HG03066 (cell line): ENCODE measurements at regions not wholly inside any gene's neighbourhood (a gene's known extent, or its start where the extent isn't known, plus 50 kb on each side); places are given as distances from the start of the nearest gene placed in this dataset.
"Not testable (repeated sequence)": the region's sequence is repeated elsewhere in the genome, so short reads cannot be mapped to it uniquely, and the experiment has no call there.

Source experiments
- ATAC-seq: cut with Tn5 transposase; IDR thresholded peaks from one replicate; pipeline ENCODE4 v1.9.1; 2021; ENCODE audit warnings: low read depth; ENCODE audit not compliant: unreplicated experiment

DNA sequence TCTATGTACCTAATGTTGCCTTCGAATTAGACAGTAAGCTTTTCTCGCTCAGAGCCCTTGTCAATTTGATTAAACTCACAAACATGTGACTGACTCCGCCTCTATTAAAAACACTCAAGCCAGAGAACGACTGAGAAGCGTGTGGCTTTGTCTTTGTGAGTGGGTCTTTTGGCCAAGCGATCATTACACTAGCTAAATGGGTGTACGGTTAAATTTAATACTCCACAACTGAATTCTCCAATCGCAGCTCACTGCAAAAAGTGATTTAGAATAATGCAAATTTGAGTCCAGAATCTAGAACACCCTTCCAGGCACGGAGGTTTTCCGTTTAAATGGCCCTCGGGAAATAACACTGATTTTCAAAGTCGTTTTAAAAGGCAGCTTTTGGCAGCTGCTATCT is 253.7 kb downstream of the EFCAB11 start:
- ATAC-seq: no peak

DNA sequence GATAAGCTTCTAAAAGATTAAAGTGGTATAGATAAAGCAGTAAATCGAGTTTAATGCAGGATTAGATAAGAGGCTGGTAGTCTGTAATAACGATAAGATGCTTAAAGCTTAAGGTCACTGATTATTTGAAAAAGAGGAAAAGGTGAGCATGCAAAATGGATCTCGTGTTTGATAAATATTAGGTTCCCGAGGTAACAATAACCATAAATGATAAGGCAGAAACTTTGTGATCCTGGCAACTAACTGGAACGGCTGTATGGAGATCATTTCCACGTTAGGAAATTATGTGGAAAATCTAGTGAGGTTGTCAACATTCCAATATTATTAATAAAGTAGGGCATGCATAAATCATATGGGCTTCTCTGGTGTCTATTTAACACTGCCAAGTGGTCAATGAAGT is 255.5 kb downstream of the EFCAB11 start:
- no peak for ATAC-seq

DNA sequence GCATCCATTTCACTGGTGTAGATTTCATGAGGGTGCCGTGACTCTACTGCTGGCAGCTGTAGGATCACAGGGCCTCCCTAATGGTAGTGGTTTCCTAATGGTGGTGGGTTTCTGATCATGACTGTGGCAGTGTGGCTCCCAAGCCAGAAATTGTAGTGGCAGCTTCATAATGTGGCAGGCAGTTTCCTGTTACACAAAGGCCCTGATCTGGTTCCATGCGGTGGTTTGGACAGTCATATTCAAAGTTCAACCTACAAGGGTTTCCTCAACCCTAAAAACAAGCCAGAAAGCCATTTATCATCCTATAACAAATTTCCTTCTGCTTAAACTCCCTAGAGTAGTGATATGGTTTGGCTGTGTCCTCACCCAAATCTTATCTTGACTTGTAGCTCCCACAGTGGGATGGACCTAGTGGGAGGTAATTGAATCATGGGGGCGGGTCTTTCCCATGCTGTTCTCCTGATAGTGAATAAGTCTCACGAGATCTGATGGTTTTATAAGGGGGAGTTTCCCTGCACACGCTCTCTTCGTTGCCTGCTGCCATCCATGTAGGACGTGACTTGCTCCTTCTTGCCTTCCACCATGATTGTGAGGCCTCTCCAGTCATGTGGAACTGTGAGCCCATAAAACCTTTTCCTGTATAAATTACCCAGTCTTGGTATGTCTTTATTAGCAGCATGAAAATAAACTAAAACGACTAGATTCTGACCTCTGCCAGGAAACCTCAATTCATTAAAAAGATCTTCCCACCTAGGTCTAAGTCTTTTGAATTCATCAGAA is 257.1 kb downstream of the EFCAB11 start:
- no peak for ATAC-seq

DNA sequence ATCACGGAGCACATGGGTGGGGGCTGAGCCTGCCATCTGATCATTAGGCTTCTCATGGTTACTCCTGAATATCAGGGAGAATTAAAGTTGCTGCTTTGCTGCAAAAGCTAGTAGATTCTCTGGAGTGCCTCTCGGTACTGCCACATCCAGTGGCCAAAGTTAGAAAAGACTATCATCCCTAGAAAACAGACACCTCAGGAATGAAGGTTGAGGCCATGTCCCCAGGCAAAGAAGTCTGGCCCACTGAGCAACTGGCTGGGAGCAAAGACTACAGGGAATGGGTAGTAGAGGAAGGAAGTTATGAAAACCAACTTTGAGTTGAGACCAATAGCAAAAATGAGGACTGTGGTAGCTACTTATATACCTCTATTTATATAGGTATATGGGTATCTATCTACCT is 258.7 kb downstream of the EFCAB11 start:
- ATAC-seq: no peak

DNA sequence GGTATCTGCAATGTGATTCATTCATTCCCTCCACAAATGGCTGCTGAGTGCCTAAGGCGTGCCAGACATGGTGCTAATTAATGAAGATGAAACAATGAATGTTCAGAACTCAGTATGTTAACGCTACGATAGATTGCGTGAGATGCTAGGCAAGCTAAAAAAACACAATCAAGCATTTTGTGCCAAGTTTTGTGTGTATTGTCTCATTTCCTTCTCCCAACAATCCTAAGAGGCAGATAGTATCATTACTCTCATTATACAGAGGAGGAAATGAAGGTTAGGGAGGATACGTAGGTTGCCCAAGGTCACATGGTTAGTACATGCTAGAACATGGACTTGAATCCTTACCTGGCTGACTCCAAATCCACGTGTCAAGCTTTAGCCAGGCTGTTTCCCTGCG is 264.4 kb downstream of the EFCAB11 start:
- ATAC-seq: no peak

DNA sequence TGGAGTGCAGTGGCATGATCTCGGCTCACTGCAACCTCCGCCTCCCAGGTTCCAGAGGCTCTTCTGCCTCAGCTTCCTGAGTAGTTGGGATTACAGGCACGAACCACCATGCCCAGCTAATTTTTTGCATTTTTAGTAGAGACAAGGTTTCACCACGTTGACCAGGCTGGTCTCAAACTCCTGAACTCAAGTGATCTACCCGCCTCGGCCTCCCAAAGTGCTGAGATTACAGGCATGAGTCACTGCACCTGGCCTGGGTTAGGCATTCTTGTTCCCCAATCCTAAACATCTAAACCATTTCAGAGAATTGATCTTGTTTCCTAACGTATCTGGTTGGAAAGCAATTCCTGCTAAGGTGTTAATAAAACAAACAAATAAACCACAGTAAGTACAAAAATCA is 264.8 kb downstream of the EFCAB11 start:
- not testable (repeated sequence) for ATAC-seq

DNA sequence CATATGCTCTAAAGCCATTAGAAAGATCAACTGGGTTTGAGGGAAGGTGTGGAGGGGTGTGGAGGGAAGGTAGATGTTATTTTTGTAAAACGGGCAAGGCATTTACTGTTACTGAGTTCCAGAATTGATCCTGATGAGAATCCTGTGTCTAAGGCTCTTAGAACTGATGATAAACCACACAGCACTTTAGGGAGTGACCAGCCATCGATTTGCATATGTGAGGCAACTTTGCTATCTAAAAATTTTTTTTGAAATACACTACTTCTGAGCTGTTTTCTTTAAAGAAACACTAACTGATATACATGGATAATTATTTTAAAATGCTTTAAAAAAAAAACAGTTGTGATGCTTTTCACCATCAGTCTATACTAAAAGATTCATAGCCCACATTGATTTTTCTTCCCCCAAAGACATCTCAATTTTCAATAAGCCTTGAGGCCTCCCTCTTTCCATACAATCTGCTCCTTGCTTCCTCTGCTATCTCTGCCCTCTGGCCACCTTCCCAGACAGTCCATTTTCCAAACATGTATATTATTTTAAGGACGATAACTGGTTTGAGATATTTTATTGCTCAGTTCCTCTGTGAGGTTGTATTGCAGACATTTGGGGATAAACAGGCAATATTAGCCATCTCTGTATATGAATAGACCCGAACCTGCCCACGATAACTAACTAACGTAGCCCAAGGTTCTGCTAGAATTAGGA is 265.9 kb downstream of the EFCAB11 start:
- ATAC-seq: no peak

DNA sequence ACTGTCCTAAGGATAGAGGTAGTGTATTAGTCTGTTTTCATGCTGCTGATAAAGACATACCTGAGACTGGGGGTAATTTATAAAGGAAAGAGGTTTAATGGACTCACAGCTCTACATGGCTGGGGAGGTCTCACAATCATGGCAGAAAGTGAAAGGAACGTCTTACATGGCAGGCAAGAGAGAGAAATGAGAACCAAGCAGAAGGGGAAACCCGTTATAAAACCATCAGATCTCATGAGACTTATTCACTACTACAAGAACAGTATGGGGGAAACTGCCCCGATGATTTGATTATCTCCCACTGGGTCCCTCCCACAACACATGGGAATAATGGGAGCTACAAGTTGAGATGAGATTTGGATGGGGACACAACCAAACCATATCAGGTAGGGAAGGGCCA is 267.4 kb downstream of the EFCAB11 start:
- ATAC-seq: not testable (repeated sequence)

DNA sequence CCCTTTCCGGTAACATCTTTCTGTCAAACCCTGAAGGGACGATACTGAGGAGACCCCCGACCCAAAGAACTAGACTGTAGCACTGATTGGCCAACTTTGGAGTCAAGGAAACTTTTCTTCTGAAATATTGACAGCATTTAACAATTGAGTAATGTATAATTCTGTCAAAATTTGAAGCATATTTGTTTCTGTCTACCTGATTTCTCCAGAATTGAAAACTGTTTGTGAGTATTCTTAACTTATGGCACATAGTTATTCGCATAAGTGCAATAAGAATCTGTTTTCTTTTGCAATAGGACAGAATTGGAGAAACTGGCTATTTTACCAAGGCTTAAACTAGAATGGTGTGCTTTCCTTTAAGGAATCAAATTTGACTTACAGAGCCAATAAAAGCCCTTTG is 267.1 kb upstream of the FOXN3 start:
- ATAC-seq: no peak

DNA sequence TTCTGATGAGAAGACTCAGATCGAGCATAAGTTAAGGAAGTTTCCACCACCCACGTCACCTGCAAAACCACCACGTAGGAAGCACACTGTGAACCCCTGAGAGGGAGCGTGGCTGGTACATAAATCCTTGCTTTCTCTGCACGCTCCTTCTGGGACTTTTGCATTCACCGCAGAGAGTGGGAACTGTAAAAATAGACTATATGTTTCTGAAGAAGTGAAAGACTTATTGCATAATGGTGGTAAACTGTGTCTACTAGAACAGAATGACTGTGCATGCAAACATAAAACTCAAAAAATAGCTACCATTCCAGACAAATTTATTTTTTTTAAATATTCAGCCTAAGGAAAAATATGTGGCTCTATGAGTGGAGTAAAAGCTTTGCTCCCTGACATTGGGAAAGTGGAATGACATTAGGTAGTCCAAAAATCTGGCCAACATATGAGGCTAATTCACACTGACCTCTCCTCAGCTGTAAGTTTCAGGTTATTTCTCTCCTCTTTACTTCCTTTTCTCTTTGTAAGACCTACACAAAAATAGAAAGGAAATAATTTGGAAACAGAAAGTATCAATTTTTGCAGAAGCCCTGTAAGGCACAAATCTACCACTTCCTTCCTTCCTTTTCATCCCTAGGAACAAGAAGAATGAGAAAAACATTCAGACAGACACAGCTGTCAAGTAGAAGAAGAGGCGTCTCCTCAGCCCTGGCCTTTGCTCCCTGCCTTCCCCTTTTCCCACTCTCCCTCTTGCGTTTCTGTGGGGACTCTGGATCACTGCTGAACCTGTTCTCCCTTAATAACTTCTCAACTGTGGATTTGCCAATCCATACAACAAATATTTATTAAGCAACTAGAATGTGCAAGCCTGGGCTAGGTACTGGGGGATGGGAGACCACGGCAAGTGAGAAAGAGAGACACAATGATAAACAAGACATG is 264.3 kb upstream of the FOXN3 start:
- ATAC-seq: peak; percentile 78

DNA sequence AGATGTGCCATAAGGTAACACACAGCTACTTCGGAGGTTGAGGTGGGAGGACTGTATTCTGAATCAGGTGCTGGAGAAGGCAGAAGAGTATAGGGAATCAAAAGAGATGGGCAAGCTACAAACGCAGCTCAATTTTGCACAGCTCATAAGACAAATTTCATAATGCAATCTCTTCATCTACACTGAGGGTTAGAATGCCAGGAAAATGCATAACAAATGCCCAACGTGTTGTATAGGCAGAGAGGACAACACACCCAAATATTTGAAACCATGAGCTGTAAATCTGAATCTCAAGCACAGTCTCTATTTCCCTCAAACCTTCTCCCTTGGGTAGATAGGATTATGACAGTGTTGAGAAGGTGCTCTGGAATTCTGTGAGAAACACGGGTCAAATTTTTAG is 263.1 kb upstream of the FOXN3 start:
- ATAC-seq: no peak

DNA sequence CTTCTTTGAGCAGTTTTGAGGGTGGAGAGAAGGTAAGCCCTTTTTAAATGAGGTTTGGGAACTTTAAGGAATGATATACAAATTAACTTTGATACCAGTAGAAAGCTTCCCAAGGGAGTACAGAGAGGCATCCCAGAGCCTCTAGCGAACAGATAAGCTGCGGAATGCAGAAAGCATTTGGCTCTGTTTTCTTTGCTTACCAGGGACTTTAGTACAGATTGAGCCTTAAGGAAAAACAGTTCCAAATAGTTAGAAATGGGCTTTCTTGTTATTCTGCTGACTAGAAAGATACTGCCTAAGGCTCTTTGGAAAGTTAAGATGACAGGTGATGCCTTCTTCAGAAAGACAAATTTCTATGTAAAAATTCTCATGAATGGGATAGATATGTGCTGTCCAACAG is 261.7 kb upstream of the FOXN3 start:
- ATAC-seq: no peak

DNA sequence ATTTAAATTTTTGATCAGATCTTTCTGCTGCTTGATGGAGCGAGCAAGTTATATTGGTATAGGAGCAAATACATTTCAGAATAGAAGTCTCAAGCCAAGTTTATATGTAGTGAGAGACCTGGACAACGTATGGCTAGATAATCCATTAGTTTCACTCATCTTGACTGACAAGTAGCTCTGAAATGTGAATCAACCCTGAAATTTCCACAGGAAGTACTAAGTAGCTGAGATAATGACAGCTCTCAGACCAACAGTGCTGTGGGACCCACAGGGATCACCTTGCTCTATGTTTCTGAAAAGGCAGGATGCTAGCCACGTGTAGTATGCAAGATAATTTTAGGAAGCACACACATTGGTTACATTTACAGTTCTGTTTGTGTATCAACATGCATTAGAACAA is 258.6 kb upstream of the FOXN3 start:
- ATAC-seq: no peak

DNA sequence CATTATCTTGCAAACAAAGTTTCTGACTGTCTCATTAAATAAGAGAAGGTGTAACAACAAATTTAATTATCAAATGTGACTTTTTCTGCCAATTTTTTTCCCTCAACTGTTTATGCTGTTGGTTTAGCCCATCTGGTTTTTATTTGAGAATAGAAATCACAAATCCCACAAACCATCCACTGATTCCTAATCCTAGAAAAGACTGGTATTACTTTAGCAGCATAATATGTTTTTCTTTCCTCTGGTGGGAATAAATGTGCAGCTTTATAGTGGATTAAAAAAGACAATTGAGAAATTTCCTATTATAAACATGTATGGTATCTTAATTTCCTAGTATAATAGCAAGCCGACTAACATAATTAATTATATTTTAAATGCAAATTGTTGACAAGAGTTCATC is 257.9 kb upstream of the FOXN3 start:
- ATAC-seq: no peak

DNA sequence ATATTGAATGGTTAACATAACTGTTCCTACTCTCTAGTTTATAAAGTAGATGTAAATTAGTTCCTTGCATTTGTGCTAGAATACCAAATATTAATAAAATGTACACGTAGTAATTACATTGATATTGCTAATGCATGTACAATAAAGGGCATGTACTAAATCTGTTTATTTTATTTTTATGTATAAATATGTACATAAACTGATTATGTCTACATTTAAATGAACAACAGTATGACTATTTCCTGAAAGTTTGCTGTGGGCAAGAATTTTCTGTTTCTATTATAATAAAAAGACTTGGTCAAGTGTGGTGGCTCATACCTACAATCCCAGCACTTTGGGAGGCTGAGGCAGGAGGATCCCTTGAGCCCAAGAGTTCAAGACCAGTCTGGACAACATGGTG is 257.2 kb upstream of the FOXN3 start:
- ATAC-seq: no peak

DNA sequence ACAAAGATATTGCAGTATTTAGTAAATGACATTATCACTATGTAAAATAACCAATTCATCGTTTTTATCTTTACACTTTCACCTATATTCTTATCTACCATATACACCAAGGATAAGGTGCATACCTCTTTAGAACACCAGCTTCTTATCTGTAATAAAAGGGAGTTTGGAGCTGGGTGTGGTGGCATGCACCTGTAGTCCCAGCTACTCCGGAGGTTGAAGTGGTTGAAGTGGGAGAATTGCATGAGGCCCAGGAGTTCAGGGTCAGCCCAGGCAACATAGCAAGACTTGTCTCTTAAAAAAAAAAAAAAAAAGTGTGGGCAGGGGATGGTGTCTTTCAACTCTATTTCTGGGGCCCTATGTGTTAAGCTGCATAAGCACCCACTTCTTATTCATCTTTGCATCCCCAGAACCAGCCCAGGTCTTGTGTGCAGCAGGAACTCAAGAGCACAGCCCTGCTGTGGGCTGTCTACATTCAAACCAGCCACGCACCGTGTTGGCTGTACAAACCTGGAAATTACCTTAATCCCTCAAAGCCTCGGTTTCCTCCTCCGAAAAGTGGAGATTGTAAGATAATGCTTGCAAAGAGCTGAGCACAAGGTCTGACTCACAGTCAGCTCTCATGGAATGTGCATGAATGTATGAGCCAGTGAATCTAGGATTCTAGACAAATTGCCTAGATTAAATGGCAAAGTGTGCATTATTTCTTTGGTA is 256.6 kb upstream of the FOXN3 start:
- no peak for ATAC-seq

DNA sequence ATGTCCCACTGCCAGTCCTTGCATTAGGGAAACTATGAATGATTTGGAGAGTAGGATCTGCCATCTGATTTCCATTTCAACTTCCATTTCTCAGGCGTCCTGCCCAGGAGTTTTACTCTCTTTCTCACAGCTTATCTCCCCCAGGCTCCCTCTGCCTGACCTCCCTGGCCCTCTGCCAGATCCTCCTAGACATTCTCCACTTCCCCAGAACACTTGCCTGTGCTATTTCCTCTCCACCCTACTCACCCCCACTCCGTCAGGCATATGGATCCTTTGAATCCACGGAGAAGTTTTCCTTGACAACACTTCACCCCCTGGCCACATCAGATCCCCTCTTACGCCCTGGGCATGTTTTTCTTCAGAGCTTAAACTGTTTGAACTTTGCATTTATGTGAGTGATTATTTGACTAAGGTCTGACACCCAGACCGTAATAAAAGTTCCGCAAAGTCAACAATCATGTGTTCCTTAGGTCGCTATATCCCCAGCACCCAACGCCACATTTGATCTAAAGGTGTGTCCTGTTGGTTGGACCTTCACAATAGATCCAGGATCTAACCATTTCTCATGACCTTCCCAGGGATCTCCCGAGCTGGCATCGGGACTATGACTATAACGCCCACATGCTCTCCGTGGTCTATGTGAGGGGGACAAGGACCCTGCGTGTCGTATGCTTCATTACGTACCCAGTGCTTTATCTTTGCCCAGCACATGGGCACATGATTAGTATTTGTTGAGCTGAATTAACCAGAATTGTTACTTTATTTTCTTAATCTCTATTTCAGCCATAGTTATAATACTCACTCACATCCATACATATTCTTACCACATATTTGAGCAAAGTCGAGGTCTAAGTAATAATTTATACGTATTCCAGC is 255.8 kb upstream of the FOXN3 start:
- ATAC-seq: no peak

DNA sequence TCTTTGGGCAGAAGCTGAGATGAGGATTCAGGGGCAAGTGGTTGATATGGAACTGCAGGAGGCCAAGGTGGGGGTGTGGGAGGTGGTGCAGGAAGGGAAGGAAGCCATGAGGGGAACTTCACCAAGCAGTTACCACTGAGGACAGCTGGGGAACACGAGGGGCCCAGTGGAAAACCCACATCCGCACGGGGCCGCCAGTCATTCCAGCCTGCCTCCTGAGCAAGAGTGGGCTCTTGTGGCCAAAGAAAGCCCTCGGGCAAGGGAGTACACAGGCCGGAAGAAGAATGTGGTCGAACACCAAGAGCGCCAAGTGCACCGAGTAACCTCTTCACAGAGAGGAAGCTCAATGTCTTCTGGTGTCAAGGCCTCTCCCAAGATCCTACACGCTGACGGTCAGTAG is 252.2 kb upstream of the FOXN3 start:
- ATAC-seq: no peak

DNA sequence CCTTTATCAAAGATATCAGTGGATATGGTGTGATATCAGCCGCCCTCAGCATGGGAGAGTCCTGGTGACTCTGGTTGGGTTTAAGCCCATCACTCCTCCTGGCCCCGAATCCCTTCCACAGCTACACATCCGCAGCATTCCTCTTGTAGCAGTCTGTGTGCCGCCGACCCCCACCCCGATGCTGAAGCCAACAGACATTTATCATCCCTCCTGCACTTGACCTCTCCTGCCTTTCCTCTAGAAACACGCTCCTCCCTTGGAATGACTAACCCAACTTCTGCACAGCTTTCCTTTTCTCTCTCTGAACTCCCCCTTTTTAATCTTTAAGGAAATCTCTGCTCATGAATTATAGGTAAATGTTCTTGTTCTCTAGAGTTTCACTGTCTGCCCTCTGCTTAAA is 250.9 kb upstream of the FOXN3 start:
- ATAC-seq: no peak
